GM06990 (cell line): ENCODE measurements at regions not wholly inside any gene's neighbourhood (a gene's known extent, or its start where the extent isn't known, plus 50 kb on each side); places are given as distances from the start of the nearest gene placed in this dataset.

Experiments used
- DNase-seq: peaks from one replicate; pipeline ENCODE4 v3.0.0-alpha.2; 2011; ENCODE audit not compliant: insufficient read length; ENCODE audit errors: extremely low read depth
- H3K27me3 ChIP-seq: replicated peaks from 2 replicates; pipeline ENCODE4 v1.6.0; 2011; ENCODE audit warnings: low read length; ENCODE audit not compliant: control insufficient read depth, insufficient read depth
- H3K36me3 ChIP-seq: 2 replicates; pipeline ENCODE4 v1.5.1; 2011; ENCODE audit warnings: low read length; ENCODE audit not compliant: control insufficient read depth, insufficient read depth
- H3K4me3 ChIP-seq: replicated peaks from 2 replicates; pipeline ENCODE4 v1.5.1; 2011; ENCODE audit warnings: low read depth, mild to moderate bottlenecking, control low read depth, low read length
- CTCF ChIP-seq: IDR thresholded peaks from 2 replicates; pipeline ENCODE4 v1.5.1; 2011; ENCODE audit warnings: low read length, control low read depth, mild to moderate bottlenecking, inconsistent platforms; ENCODE audit not compliant: insufficient read depth, poor library complexity, severe bottlenecking

- DNase-seq, result no peak
- H3K36me3 ChIP-seq, result no peaks in the 10 kb centered on the region
- TF ChIP-seq CTCF, result no peak
- H3K4me3 ChIP-seq, result no peak overlapping the region
- no peaks in the 10 kb centered on the region for H3K27me3 ChIP-seq
Measured at GRCh38 chr22:19579880-19580279, 55.7 kb upstream of the CLDN5 start.

- no peak for TF ChIP-seq CTCF
- no peak overlapping the region for H3K4me3 ChIP-seq
- no peak for DNase-seq
- no peaks in the 10 kb centered on the region for H3K27me3 ChIP-seq
- H3K36me3 ChIP-seq, result no peaks in the 10 kb centered on the region
Measured at GRCh38 chr22:19580291-19580890, 56.2 kb upstream of the CLDN5 start.

- TF ChIP-seq CTCF, result no peak
- H3K36me3 ChIP-seq, result no peaks in the 10 kb centered on the region
- H3K4me3 ChIP-seq, result no peak overlapping the region
- no peaks in the 10 kb centered on the region for H3K27me3 ChIP-seq
- no peak for DNase-seq
Measured at GRCh38 chr22:19582033-19582693, 58.0 kb upstream of the CLDN5 start.

- Histone ChIP-seq H3K27me3 (no peaks in the 10 kb centered on the region), H3K4me3 (no peak overlapping the region), H3K36me3 (no peaks in the 10 kb centered on the region)
- TF ChIP-seq CTCF, result no peak
- DNase-seq, result no peak
Measured at GRCh38 chr22:19586922-19587684, 62.9 kb upstream of the CLDN5 start.

- DNase-seq, result no peak
- H3K4me3 ChIP-seq, result no peak overlapping the region
- TF ChIP-seq CTCF, result no peak
- no peaks in the 10 kb centered on the region for H3K27me3 ChIP-seq
- no peaks in the 10 kb centered on the region for H3K36me3 ChIP-seq
Measured at GRCh38 chr22:19590696-19591095, 66.5 kb upstream of the CLDN5 start.
